ENCODE measurements at regions not wholly inside any gene's neighbourhood (a gene's known extent, or its start where the extent isn't known, plus 50 kb on each side); places are given as distances from the start of the nearest gene placed in this dataset.
"Not testable (repeated sequence)": the region's sequence is repeated elsewhere in the genome, so short reads cannot be mapped to it uniquely, and the experiment has no call there.

GRCh38 chr5:117731446-117731845 lies 1156.8 kb upstream of the SEMA6A start:
- intact Hi-C loops (cut with micrococcal nuclease; ENCODE audit: unreplicated experiment) (no loop called here), in situ Hi-C loops (cut with MboI) (no loop called here)
- no peak for ATAC-seq
- Histone ChIP-seq H3K36me3 (ENCODE audit: control insufficient read depth in 2 of 2, insufficient read depth in 2 of 2, low read length in 1 of 2) (no peaks in the 10 kb centered on the region), H3K27me3 (replicated peaks in 1 of 2; ENCODE audit: control insufficient read depth in 2 of 2, insufficient read depth in 2 of 2, low read length in 1 of 2) (no peaks in the 10 kb centered on the region), H4K20me1 (ENCODE audit: control insufficient read depth, insufficient read depth) (no peaks in the 10 kb centered on the region), H3K9me3 (replicated peaks; ENCODE audit: control insufficient read depth, insufficient read depth, low read length) (no peaks in the 10 kb centered on the region), H3K79me2 (ENCODE audit: control insufficient read depth, insufficient read depth, low read length) (no peaks in the 10 kb centered on the region), H3K27ac (ENCODE audit: control insufficient read depth, insufficient read depth) (no peak overlapping the region), H3K4me3 (no peak overlapping the region), H2AFZ (ENCODE audit: control insufficient read depth, low read depth, low read length) (no peak overlapping the region), H3K4me1 (ENCODE audit: control insufficient read depth, insufficient read depth, low read length) (no peaks in the 10 kb centered on the region), H3K4me2 (ENCODE audit: control insufficient read depth, insufficient read depth) (no peak overlapping the region), H3K9ac (ENCODE audit: control insufficient read depth, insufficient read depth, low read length) (no peak overlapping the region)
- POLR2A ChIA-PET: no interaction called here
- FAIRE-seq: no peak
- CTCF ChIA-PET: no interaction called here
- DNase-seq (ENCODE audit: low read depth, low spot score): no peak
- SMC1A ChIA-PET (ENCODE audit: uncharacterized antibody, unreplicated experiment): no interaction called here
- RAD21 ChIA-PET (ENCODE audit: unreplicated experiment): no interaction called here
- BruUV-seq (replicated peaks): no TSS peak
- no peak for TF ChIP-seq ZBED1 (IDR thresholded peaks at IDR 0.05; ENCODE audit: borderline replicate concordance)
- no peak for TF ChIP-seq SIX5 (IDR thresholded peaks at IDR 0.05; ENCODE audit: low read depth, low read length, severe bottlenecking)
- TF ChIP-seq ZNF217 (IDR thresholded peaks at IDR 0.05): no peak
- no peak for TF ChIP-seq NKRF (conservative IDR thresholded peaks at IDR 0.05)
- TF ChIP-seq RB1 (IDR thresholded peaks at IDR 0.05; ENCODE audit: borderline replicate concordance): no peak
- no peak for TF ChIP-seq HDAC2 (IDR thresholded peaks at IDR 0.05)
- TF ChIP-seq POU2F2 (IDR thresholded peaks at IDR 0.05; ENCODE audit: borderline replicate concordance, low read depth, low read length): no peak
- no peak for TF ChIP-seq USF2 (IDR thresholded peaks at IDR 0.05; ENCODE audit: borderline replicate concordance, low read depth, low read length)
- TF ChIP-seq GABPA (IDR thresholded peaks at IDR 0.05; ENCODE audit: low read depth): no peak
- no peak for TF ChIP-seq SKIL (IDR thresholded peaks at IDR 0.05; ENCODE audit: low read depth, poor library complexity, severe bottlenecking)
- no peak for TF ChIP-seq POLR2AphosphoS2 (IDR thresholded peaks at IDR 0.05; ENCODE audit: low read depth, low read length)
- WGBS (ENCODE audit: insufficient coverage, insufficient replicate concordance, low lambda C conversion rate, missing lambda C conversion rate): 55% methylated on average over 2 of the region's 2 CpGs

- H3K36me3 ChIP-seq (ENCODE audit: control insufficient read depth in 2 of 2, insufficient read depth in 2 of 2, low read length in 1 of 2); H4K20me1 ChIP-seq (ENCODE audit: control insufficient read depth, insufficient read depth); H3K9me3 ChIP-seq (replicated peaks; ENCODE audit: control insufficient read depth, insufficient read depth, low read length); in situ Hi-C loops (cut with MboI); ATAC-seq; H2AFZ ChIP-seq (ENCODE audit: control insufficient read depth, low read depth, low read length); FAIRE-seq; H3K4me1 ChIP-seq (ENCODE audit: control insufficient read depth, insufficient read depth, low read length); intact Hi-C loops (cut with micrococcal nuclease; ENCODE audit: unreplicated experiment); H3K4me2 ChIP-seq (ENCODE audit: control insufficient read depth, insufficient read depth); H3K4me3 ChIP-seq; H3K27me3 ChIP-seq (replicated peaks in 1 of 2; ENCODE audit: control insufficient read depth in 2 of 2, insufficient read depth in 2 of 2, low read length in 1 of 2); SMC1A ChIA-PET (ENCODE audit: uncharacterized antibody, unreplicated experiment); POLR2A ChIA-PET; H3K79me2 ChIP-seq (ENCODE audit: control insufficient read depth, insufficient read depth, low read length); DNase-seq (ENCODE audit: low read depth, low spot score); H3K9ac ChIP-seq (ENCODE audit: control insufficient read depth, insufficient read depth, low read length); CTCF ChIA-PET; H3K27ac ChIP-seq (ENCODE audit: control insufficient read depth, insufficient read depth); BruUV-seq (replicated peaks); RAD21 ChIA-PET (ENCODE audit: unreplicated experiment): not testable (repeated sequence)
- 11% methylated on average over 3 of the region's 4 CpGs for whole genome bisulfite sequencing (ENCODE audit: insufficient coverage, insufficient replicate concordance, low lambda C conversion rate, missing lambda C conversion rate)
Measured at GRCh38 chr5:117720784-117721183, 1146.2 kb upstream of the SEMA6A start.

All from GM12878 (cell line).